OCI-LY1 (cell line): ENCODE measurements at regions not wholly inside any gene's neighbourhood (a gene's known extent, or its start where the extent isn't known, plus 50 kb on each side); places are given as distances from the start of the nearest gene placed in this dataset.

ENCODE experiments used
- H2AFZ ChIP-seq: fragments of 200-600 bp; sonication (generic), shearing (Covaris generic); 2 replicates; pipeline ENCODE4 v1.6.0; 2014; ENCODE audit warnings: antibody characterized with exemption, mild to moderate bottlenecking, low read length
- H3F3A ChIP-seq: fragments of 200-600 bp; sonication (generic), shearing (Covaris generic); 2 replicates; pipeline ENCODE4 v1.6.0; 2014; ENCODE audit warnings: mild to moderate bottlenecking, antibody characterized with exemption, low read length, moderate library complexity; ENCODE audit not compliant: insufficient read depth
- H3K27ac ChIP-seq: fragments of 200-600 bp; sonication (generic); 2 replicates; pipeline ENCODE4 v1.5.1; 2014; ENCODE audit warnings: low read length, mixed run types, mild to moderate bottlenecking, low read depth; ENCODE audit not compliant: poor library complexity, severe bottlenecking
- H3K27me3 ChIP-seq: fragments of 200-600 bp; sonication (generic); 2 replicates; pipeline ENCODE4 v1.6.0; 2014; ENCODE audit warnings: antibody characterized with exemption, mild to moderate bottlenecking, low read length, moderate library complexity; ENCODE audit not compliant: insufficient read depth
- H3K36me3 ChIP-seq: fragments of 200-600 bp; sonication (generic); 2 replicates; pipeline ENCODE4 v1.6.1; 2014; ENCODE audit warnings: mild to moderate bottlenecking, antibody characterized with exemption, low read length, moderate library complexity, mixed read lengths; ENCODE audit not compliant: insufficient read depth
- H3K4me1 ChIP-seq: fragments of 200-600 bp; sonication (generic); 2 replicates; pipeline ENCODE4 v1.5.1; 2014; ENCODE audit warnings: mild to moderate bottlenecking, low read length, moderate library complexity; ENCODE audit not compliant: insufficient read depth, severe bottlenecking
- H3K4me2 ChIP-seq: fragments of 200-600 bp; sonication (generic), shearing (Covaris generic); 2 replicates; pipeline ENCODE4 v1.6.1; 2014; ENCODE audit warnings: low read length
- H3K4me3 ChIP-seq: fragments of 200-600 bp; sonication (generic); 2 replicates; pipeline ENCODE4 v1.5.1; 2014; ENCODE audit warnings: low read length, low read depth, mild to moderate bottlenecking, mixed read lengths; ENCODE audit not compliant: poor library complexity, severe bottlenecking
- H3K79me2 ChIP-seq: fragments of 200-600 bp; shearing (Covaris generic); 2 replicates; pipeline ENCODE4 v1.6.1; 2016; ENCODE audit warnings: mixed run types, low read length, mixed read lengths; ENCODE audit not compliant: insufficient read depth
- H3K9ac ChIP-seq: fragments of 200-600 bp; sonication (generic), shearing (Covaris generic); 2 replicates; pipeline ENCODE4 v1.6.1; 2014; ENCODE audit warnings: mild to moderate bottlenecking, low read length, mixed read lengths
- H3K9me2 ChIP-seq: fragments of 200-600 bp; sonication (generic), shearing (Covaris generic); 2 replicates; pipeline ENCODE4 v1.6.1; 2014; ENCODE audit warnings: low read depth, mild to moderate bottlenecking, low read length, mixed read lengths
- H3K9me3 ChIP-seq: fragments of 200-600 bp; shearing (Covaris generic); 2 replicates; pipeline ENCODE4 v1.6.1; 2014; ENCODE audit warnings: low read length, mixed read lengths
- H4K20me1 ChIP-seq: fragments of 200-600 bp; sonication (generic), shearing (Covaris generic); 2 replicates; pipeline ENCODE4 v1.6.0; 2016; ENCODE audit warnings: mild to moderate bottlenecking, low read length; ENCODE audit not compliant: insufficient read depth
- EZH2 ChIP-seq: fragments of 200-600 bp; sonication (generic), shearing (Covaris generic); IDR thresholded peaks from 2 replicates; pipeline ENCODE4 v1.8.0; 2017; ENCODE audit warnings: borderline replicate concordance, mixed run types, mild to moderate bottlenecking, antibody characterized with exemption, low read length, moderate library complexity, mixed read lengths
- TF ChIP-seq, protein P1 (sequence below): fragments of 200-600 bp; sonication (generic), shearing (Covaris generic); IDR thresholded peaks from 2 replicates; pipeline ENCODE4 v1.5.1; 2017; ENCODE audit warnings: mild to moderate bottlenecking, antibody characterized with exemption, low read length, moderate library complexity, mixed read lengths

DNA sequence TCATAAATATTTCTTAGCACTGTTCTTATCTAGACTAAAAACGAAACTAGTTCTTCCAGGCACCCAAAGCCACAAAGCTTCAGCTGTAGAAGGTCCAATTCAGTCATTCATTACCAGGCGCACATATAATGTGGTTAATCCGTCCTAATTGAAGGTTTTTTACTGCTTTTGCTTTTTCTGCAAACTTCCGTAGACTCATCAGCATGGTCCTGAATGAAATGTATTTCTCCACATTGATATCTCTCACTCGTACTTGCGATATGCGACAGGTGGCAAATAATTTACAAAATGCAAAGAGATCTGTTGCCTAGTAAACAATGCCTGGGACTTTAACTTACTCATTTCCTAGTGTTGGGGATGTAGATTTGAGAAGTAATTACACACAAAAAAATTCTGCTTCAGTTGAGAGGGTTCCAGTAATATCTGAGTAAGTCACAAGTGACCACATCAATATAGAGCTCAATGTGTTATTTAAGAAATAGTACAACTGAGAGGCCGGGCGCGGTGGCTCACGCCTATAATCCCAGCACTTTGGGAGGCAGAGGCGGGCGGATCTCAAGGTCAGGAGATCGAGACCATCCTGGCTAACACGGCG is 75.0 kb upstream of the MBNL1 start:
- Histone ChIP-seq H3K36me3 (no peaks in the 10 kb centered on the region), H3K27ac (peak overlapping the region; percentile 67), H2AFZ (peak overlapping the region; percentile 51), H4K20me1 (no peaks in the 10 kb centered on the region), H3K4me2 (peak overlapping the region; percentile 66), H3K27me3 (no peaks in the 10 kb centered on the region), H3F3A (peaks cover 7% of the 10 kb centered on the region; the same call in 1 of the 2 replicates), H3K9me3 (no peaks in the 10 kb centered on the region), H3K4me1 (peaks cover 58% of the 10 kb centered on the region), H3K9ac (peak overlapping the region; percentile 44; the same call in 1 of the 2 replicates), H3K79me2 (no peaks in the 10 kb centered on the region), H3K4me3 (peak overlapping the region; percentile 49), H3K9me2 (no peaks in the 10 kb centered on the region)
- TF ChIP-seq EZH2 = no peak
- TF ChIP-seq, protein P1, sequence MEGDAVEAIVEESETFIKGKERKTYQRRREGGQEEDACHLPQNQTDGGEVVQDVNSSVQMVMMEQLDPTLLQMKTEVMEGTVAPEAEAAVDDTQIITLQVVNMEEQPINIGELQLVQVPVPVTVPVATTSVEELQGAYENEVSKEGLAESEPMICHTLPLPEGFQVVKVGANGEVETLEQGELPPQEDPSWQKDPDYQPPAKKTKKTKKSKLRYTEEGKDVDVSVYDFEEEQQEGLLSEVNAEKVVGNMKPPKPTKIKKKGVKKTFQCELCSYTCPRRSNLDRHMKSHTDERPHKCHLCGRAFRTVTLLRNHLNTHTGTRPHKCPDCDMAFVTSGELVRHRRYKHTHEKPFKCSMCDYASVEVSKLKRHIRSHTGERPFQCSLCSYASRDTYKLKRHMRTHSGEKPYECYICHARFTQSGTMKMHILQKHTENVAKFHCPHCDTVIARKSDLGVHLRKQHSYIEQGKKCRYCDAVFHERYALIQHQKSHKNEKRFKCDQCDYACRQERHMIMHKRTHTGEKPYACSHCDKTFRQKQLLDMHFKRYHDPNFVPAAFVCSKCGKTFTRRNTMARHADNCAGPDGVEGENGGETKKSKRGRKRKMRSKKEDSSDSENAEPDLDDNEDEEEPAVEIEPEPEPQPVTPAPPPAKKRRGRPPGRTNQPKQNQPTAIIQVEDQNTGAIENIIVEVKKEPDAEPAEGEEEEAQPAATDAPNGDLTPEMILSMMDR = no peak

DNA sequence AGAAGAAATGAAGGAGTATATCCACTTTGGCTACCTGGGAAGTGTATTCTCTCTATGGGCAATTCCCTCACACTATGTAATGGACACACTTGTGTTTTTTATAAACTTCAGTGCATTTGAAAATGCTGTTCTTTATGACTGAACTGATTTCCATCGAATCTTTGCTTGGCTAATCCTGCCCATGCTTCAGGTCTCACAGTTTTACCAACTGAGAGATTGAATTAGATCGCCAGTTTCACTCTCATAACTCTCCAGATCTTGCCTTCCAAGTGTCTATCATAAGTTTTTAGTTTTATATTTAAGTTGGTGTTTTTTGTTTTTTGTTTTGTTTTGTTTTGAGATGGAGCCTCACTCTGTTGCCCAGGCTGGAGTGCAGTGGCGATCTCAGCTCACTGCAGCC is 73.5 kb upstream of the MBNL1 start:
- Histone ChIP-seq H3K27me3 (no peaks in the 10 kb centered on the region), H3K36me3 (no peaks in the 10 kb centered on the region), H3K9me3 (no peaks in the 10 kb centered on the region), H3K9ac (no peak overlapping the region), H3K79me2 (no peaks in the 10 kb centered on the region), H4K20me1 (no peaks in the 10 kb centered on the region), H3K4me1 (peaks cover 72% of the 10 kb centered on the region), H2AFZ (peak overlapping the region; percentile 14), H3K27ac (peak overlapping the region; percentile 34), H3K4me3 (no peak overlapping the region), H3F3A (peaks cover 7% of the 10 kb centered on the region; the same call in 1 of the 2 replicates), H3K9me2 (no peaks in the 10 kb centered on the region), H3K4me2 (peak overlapping the region; percentile 13; the same call in 1 of the 2 replicates)
- TF ChIP-seq, protein P1 = no peak
- no peak for TF ChIP-seq EZH2

DNA sequence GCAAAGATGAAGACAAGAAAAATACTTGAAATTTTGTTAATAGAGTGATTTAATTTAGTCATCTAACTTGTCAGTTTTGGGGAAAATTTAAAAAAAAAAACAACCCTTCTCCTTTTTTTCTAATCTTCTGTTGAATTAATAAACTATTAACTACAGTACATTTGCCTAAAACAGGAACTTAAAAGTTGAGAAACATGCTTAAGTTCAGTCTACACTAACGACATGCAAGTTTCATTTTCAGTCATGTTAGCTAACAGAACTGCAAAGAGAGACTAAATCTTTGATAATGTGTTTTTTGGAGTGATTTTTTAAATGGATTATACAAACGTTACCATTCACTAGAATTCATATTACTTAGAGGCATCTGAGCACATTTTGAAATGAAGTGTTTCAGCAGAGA is 71.9 kb upstream of the MBNL1 start:
- Histone ChIP-seq H3K79me2 (no peaks in the 10 kb centered on the region), H3K27me3 (no peaks in the 10 kb centered on the region), H3K4me1 (peaks cover 88% of the 10 kb centered on the region), H2AFZ (peak overlapping the region; percentile 88), H3F3A (peaks cover 6% of the 10 kb centered on the region; the same call in 1 of the 2 replicates), H4K20me1 (no peaks in the 10 kb centered on the region), H3K9ac (peak overlapping the region; percentile 70), H3K9me2 (no peaks in the 10 kb centered on the region), H3K4me3 (peak overlapping the region; percentile 30), H3K9me3 (no peaks in the 10 kb centered on the region), H3K4me2 (peak overlapping the region; percentile 76), H3K36me3 (no peaks in the 10 kb centered on the region), H3K27ac (peak overlapping the region; percentile 93)
- TF ChIP-seq EZH2 = no peak
- TF ChIP-seq, protein P1 = no peak
